ENCODE measurements at regions not wholly inside any gene's neighbourhood (a gene's known extent, or its start where the extent isn't known, plus 50 kb on each side); places are given as distances from the start of the nearest gene placed in this dataset.
"Not testable (repeated sequence)": the region's sequence is repeated elsewhere in the genome, so short reads cannot be mapped to it uniquely, and the experiment has no call there.

- Histone ChIP-seq H3K27me3 (no peaks in the 10 kb centered on the region), H3K27ac (no peak overlapping the region), H3K36me3 (no peaks in the 10 kb centered on the region), H3K9me3 (no peaks in the 10 kb centered on the region), H3K4me3 (no peak overlapping the region), H3K4me1 (no peaks in the 10 kb centered on the region)
- TF ChIP-seq, protein P1, sequence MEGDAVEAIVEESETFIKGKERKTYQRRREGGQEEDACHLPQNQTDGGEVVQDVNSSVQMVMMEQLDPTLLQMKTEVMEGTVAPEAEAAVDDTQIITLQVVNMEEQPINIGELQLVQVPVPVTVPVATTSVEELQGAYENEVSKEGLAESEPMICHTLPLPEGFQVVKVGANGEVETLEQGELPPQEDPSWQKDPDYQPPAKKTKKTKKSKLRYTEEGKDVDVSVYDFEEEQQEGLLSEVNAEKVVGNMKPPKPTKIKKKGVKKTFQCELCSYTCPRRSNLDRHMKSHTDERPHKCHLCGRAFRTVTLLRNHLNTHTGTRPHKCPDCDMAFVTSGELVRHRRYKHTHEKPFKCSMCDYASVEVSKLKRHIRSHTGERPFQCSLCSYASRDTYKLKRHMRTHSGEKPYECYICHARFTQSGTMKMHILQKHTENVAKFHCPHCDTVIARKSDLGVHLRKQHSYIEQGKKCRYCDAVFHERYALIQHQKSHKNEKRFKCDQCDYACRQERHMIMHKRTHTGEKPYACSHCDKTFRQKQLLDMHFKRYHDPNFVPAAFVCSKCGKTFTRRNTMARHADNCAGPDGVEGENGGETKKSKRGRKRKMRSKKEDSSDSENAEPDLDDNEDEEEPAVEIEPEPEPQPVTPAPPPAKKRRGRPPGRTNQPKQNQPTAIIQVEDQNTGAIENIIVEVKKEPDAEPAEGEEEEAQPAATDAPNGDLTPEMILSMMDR (IDR thresholded peaks at IDR 0.05), result no peak
- DNase-seq (ENCODE audit: low spot score), result no peak
Measured at GRCh38 chr7:97430006-97430405, 301.9 kb upstream of the TAC1 start.

GRCh38 chr7:97439637-97440214, 292.2 kb upstream of the TAC1 start:
- Histone ChIP-seq H3K27ac (no peak overlapping the region), H3K4me1 (no peaks in the 10 kb centered on the region), H3K27me3 (no peaks in the 10 kb centered on the region), H3K36me3 (no peaks in the 10 kb centered on the region), H3K9me3 (peaks cover 0 to 36% of the 10 kb centered on the region in 2 donors), H3K4me3 (no peak overlapping the region)
- DNase-seq (ENCODE audit: low spot score), result no peak
- TF ChIP-seq, protein P1 (IDR thresholded peaks at IDR 0.05), result no peak

GRCh38 chr7:97446361-97446760, 285.5 kb upstream of the TAC1 start:
- Histone ChIP-seq H3K27ac (no peak overlapping the region), H3K27me3 (no peaks in the 10 kb centered on the region), H3K4me3 (no peak overlapping the region), H3K4me1 (no peaks in the 10 kb centered on the region), H3K36me3 (no peaks in the 10 kb centered on the region), H3K9me3 (peaks cover 0 to 6% of the 10 kb centered on the region in 2 donors)
- TF ChIP-seq, protein P1 (IDR thresholded peaks at IDR 0.05), result no peak
- no peak for DNase-seq (ENCODE audit: low spot score)

DNA sequence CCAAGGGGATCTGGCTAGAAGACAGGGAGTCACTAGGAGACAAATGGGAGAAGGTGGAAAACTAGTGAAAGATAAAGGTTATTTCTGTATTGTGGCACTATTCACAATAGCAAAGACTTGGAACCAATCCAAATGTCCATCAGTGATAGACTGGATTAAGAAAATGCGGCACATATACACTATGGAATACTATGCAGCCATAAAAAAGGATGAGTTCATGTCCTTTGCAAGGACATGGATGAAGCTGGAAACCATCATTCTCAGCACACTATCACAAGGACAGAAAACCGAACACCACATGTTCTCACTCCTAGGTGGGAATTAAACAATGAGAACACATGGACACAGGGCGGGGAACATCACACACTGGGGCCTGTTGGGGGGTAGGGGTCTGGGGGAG, 282.4 kb upstream of the TAC1 start:
- not testable (repeated sequence) for H3K27ac ChIP-seq; H3K4me3 ChIP-seq; DNase-seq (ENCODE audit: low spot score); H3K36me3 ChIP-seq; H3K27me3 ChIP-seq; H3K4me1 ChIP-seq; H3K9me3 ChIP-seq

GRCh38 chr7:97450516-97450915, 281.4 kb upstream of the TAC1 start:
- Histone ChIP-seq H3K4me3 (no peak overlapping the region), H3K27me3 (no peaks in the 10 kb centered on the region), H3K27ac (no peak overlapping the region), H3K4me1 (no peaks in the 10 kb centered on the region), H3K36me3 (no peaks in the 10 kb centered on the region), H3K9me3 (no peaks in the 10 kb centered on the region)
- DNase-seq (ENCODE audit: low spot score), result no peak
- TF ChIP-seq, protein P1 (IDR thresholded peaks at IDR 0.05), result no peak

DNA sequence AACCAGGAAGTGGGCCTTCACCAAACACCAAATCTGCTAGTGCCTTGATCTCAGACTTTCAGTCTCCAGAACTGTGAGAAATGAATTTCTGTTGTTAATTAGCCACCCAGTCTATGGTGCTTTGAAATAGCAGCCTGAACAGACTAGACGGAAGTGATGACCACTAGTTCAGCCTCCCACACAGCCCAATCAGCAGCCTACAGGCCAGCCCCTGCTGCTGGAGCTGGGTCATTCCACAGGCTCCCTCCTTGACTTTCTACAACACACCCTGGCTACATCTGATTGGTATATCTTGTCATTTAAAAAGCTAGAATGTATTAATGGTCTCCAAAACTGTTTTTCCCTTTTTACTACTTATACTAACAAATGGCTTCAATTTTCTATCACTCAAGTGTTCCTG, 277.2 kb upstream of the TAC1 start:
- DNase-seq (ENCODE audit: low spot score), result no peak
- TF ChIP-seq, protein P1 (IDR thresholded peaks at IDR 0.05), result no peak
- Histone ChIP-seq H3K36me3 (no peaks in the 10 kb centered on the region), H3K27ac (no peak overlapping the region), H3K27me3 (no peaks in the 10 kb centered on the region), H3K9me3 (no peaks in the 10 kb centered on the region), H3K4me3 (no peak overlapping the region), H3K4me1 (no peaks in the 10 kb centered on the region)

Data from right atrium auricular region (tissue), 2 donors.